Body of pancreas (tissue), 4 donors: ENCODE measurements at regions not wholly inside any gene's neighbourhood (a gene's known extent, or its start where the extent isn't known, plus 50 kb on each side); places are given as distances from the start of the nearest gene placed in this dataset.

Experiments
- ATAC-seq: fragments of 150-250 bp; one replicate; pipeline ENCODE4 v1.9.1; 2016
- DNase-seq, 4 donors: peaks; one replicate each; pipeline ENCODE4 v3.0.0-alpha.2; 2019
- H3K27ac ChIP-seq, 4 donors: fragments of 200-600 bp; sonication (generic); 1 replicate in 3 of 4; 2 replicates in 1 of 4; pipeline versions ENCODE4 v1.5.1 to v1.6.1; 2016 to 2019; ENCODE audit warnings: mild to moderate bottlenecking in 1 of 4, mixed read lengths in 1 of 4, moderate library complexity in 1 of 4
- H3K27me3 ChIP-seq, 2 donors: fragments of 200-600 bp; sonication (generic); one replicate each; pipeline ENCODE4 v1.6.0; 2016; ENCODE audit warnings: mild to moderate bottlenecking in 1 of 2
- H3K36me3 ChIP-seq, 2 donors: fragments of 200-600 bp; sonication (generic); replicated peaks in 1 of 2; 2 replicates each; pipeline ENCODE4 v1.5.1; 2016; ENCODE audit warnings: low read depth in 2 of 2; ENCODE audit not compliant: insufficient read depth in 1 of 2
- H3K4me1 ChIP-seq: fragments of 200-600 bp; sonication (generic); one replicate; pipeline ENCODE4 v1.6.0; 2016
- H3K4me3 ChIP-seq, 2 donors: fragments of 200-600 bp; sonication (generic); 1 replicate in 1 of 2; 2 replicates in 1 of 2; pipeline ENCODE4 v1.5.1; 2016 to 2019
- H3K9me3 ChIP-seq, 3 donors: fragments of 200-600 bp; sonication (generic); 1 replicate in 2 of 3; 2 replicates in 1 of 3; pipeline ENCODE4 v1.5.1; 2016
- POLR2A ChIP-seq, 3 donors: fragments of 450-650 bp; IDR thresholded peaks; one replicate each; pipeline ENCODE4 v1.6.1; 2016; ENCODE audit warnings: antibody characterized with exemption in 3 of 3, mild to moderate bottlenecking in 2 of 3
- WGBS, 2 donors: methylation state at CpG; one replicate each; pipeline ENCODE4 v1.1.5; 2017; 5-methylcytosine and 5-hydroxymethylcytosine counted together
- intact Hi-C: fragments of 100-400 bp; cut with DNase I; formaldehyde crosslinking; loops from one replicate; pipeline ENCODE4 v1.15.1; 2023
- TF ChIP-seq, protein P1 (sequence below), 7 experiments: fragments of 450-650 bp in 4 of 7; fragments of 200-600 bp in 3 of 7; sonication (generic) in 3 of 7; IDR thresholded peaks; one replicate each; pipeline ENCODE4 v1.5.1; 2016 to 2019; ENCODE audit warnings: antibody characterized with exemption in 7 of 7

DNA sequence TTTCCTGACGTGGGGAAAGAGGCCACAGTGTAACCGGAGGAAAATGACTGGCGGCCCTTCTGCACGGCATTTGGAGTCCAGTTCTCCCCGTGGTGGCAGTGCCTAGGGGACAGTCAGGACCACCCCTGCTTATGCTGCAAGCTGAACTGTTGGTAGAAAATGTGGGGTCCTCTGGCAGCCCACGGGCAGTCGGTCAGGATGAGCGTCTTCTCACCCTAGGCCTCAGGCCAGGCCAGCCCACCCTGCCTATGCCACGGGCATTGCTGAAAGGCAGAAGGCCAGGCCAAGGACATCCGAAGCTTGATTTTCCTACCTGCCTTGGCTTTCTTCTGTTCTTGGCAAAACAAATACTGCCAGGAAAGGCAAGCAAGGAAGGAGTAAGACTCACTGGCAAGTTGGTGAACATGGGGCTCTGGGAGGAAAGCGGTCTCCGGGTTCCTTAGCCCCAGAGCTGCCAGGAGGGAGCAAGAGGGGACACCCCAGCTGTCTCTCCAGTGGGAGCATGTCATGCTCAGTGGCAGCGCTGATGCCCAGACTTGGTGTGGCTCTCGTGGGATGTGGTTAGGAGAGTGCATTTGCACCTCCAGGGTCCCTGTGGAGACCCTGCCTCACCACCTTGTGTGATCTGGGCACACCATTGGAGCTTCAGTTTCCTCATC lies 311.6 kb downstream of the QKI start:
- ATAC-seq, result no peak
- Histone ChIP-seq H3K9me3 (no peaks in the 10 kb centered on the region), H3K27ac (no peak overlapping the region), H3K4me1 (no peaks in the 10 kb centered on the region), H3K36me3 (no peaks in the 10 kb centered on the region), H3K27me3 (no peaks in the 10 kb centered on the region), H3K4me3 (no peak overlapping the region)
- DNase-seq, result no peak
- 72 to 77% methylated on average over 12 to 14 of the region's 14 CpGs for WGBS, 2 donors
- intact Hi-C loops, result no loop called here
- no peak for TF ChIP-seq POLR2A (IDR thresholded peaks at IDR 0.05)
- TF ChIP-seq, protein P1, sequence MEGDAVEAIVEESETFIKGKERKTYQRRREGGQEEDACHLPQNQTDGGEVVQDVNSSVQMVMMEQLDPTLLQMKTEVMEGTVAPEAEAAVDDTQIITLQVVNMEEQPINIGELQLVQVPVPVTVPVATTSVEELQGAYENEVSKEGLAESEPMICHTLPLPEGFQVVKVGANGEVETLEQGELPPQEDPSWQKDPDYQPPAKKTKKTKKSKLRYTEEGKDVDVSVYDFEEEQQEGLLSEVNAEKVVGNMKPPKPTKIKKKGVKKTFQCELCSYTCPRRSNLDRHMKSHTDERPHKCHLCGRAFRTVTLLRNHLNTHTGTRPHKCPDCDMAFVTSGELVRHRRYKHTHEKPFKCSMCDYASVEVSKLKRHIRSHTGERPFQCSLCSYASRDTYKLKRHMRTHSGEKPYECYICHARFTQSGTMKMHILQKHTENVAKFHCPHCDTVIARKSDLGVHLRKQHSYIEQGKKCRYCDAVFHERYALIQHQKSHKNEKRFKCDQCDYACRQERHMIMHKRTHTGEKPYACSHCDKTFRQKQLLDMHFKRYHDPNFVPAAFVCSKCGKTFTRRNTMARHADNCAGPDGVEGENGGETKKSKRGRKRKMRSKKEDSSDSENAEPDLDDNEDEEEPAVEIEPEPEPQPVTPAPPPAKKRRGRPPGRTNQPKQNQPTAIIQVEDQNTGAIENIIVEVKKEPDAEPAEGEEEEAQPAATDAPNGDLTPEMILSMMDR (IDR thresholded peaks at IDR 0.05), result no peak

DNA sequence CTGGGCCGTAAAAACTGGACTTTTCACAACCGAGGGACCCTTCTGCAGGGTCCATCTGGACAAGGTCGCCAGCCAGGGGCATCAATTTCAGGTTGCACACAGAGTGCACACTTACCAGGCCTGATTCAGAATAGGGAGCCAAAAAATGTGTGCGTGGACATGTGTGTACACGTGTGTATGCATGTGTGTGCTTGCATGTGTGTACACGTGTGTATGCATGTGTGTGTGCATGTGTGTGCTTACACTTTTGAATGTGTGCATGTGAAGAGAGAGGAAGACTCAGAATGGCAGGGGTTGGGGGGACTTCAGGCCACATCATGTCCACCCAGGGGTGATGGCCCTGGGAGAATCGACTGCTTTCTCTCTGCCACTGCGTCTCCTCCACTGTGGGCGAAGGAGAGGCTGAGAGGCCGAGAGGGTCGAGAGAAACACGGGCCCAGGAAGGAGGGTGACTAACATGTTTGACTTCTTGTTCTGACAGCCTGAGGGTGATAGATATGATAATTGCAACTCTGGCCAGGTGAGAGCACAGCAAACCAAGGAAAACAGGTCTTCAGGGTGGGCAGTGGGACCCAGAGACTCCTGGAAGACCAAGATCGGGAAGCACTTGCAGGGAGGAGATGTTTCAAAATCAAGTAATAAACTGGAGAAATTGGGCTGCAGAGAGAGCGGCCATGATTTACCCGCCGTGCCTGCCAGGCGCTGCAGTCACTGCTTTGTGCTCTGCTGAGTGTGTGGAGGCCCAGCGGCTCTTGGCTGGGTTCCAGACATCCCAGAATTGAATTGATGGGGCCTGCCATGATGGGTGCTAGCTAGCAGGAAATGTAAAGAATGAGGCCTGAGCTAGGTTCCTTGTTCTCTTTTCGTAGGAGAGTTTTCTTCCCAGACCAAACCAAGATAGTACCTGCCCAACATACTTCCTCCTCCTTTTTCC lies 310.8 kb downstream of the QKI start:
- no peaks in the 10 kb centered on the region for H3K4me1 ChIP-seq
- no peaks in the 10 kb centered on the region for H3K9me3 ChIP-seq
- no peak overlapping the region for H3K4me3 ChIP-seq
- ATAC-seq (no peak), DNase-seq (no peak)
- intact Hi-C loops, result no loop called here
- H3K36me3 ChIP-seq, result no peaks in the 10 kb centered on the region
- TF ChIP-seq, protein P1 (IDR thresholded peaks at IDR 0.05), result no peak
- TF ChIP-seq POLR2A (IDR thresholded peaks at IDR 0.05), result no peak
- H3K27me3 ChIP-seq, result no peaks in the 10 kb centered on the region
- no peak overlapping the region for H3K27ac ChIP-seq
- 73 to 76% methylated on average over 19 of the region's 19 CpGs for WGBS, 2 donors

DNA sequence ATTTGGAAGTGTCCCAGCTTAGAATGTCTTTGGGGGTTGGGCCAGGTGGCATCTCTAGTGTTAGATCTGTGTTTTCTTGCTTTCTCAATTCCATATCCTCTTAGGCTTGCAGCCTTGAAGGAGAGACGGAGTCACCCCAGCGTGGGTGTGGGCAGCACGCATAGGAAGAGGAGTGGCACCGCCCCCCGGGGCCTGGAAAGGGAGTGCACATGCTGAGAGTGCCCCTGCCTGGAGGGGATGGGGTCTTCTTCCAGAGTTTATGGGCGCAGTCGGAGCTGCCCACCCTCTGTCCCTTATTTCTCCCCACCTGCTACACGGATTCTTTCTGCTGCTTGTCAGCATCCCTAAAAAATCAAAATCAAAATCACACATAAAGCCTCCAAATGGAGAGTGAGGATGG lies 309.7 kb downstream of the QKI start:
- WGBS, 2 donors, result 72 to 74% methylated on average over 6 to 8 of the region's 8 CpGs
- no peaks in the 10 kb centered on the region for H3K9me3 ChIP-seq
- TF ChIP-seq POLR2A (IDR thresholded peaks at IDR 0.05), result no peak
- TF ChIP-seq, protein P1 (IDR thresholded peaks at IDR 0.05), result no peak
- no peak for ATAC-seq
- DNase-seq, result no peak
- H3K4me3 ChIP-seq, result no peak overlapping the region
- H3K36me3 ChIP-seq, result no peaks in the 10 kb centered on the region
- no peaks in the 10 kb centered on the region for H3K27me3 ChIP-seq
- intact Hi-C loops, result no loop called here
- H3K4me1 ChIP-seq, result no peaks in the 10 kb centered on the region
- H3K27ac ChIP-seq, result no peak overlapping the region

DNA sequence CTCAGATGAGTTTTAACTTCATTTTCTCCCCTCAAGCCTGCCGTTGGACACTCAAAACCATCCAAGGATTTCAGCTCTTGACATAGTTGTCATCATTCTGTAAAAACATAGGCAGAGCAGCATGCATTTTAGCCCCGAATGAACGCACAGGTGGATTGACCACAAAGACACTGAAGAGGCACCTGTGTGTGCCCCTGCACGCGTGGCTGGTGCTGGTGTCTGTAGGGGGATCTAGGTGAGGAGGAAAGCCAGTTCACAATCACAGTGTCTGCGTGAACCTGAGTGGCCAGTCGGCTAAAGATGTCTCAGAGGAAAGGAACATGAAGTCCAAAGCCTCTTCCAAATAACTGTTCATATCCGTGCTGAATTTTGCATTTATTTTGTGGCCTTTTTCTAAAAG lies 309.2 kb downstream of the QKI start:
- ATAC-seq, result no peak
- 79 to 80% methylated on average over 7 to 8 of the region's 8 CpGs for WGBS, 2 donors
- intact Hi-C loops, result no loop called here
- Histone ChIP-seq H3K27me3 (no peaks in the 10 kb centered on the region), H3K9me3 (no peaks in the 10 kb centered on the region), H3K4me1 (no peaks in the 10 kb centered on the region), H3K4me3 (no peak overlapping the region), H3K36me3 (no peaks in the 10 kb centered on the region), H3K27ac (no peak overlapping the region)
- TF ChIP-seq POLR2A (IDR thresholded peaks at IDR 0.05), result no peak
- TF ChIP-seq, protein P1 (IDR thresholded peaks at IDR 0.05), result no peak
- DNase-seq, result no peak
